Stimulated activated CD4-positive, alpha-beta T cell treated with anti-CD3 and anti-CD28 coated beads, Interleukin-4, amount 100 ng/mL, for 48 hours (primary cell): ENCODE measurements at regions not wholly inside any gene's neighbourhood (a gene's known extent, or its start where the extent isn't known, plus 50 kb on each side); places are given as distances from the start of the nearest gene placed in this dataset.
A peak's percentile ranks its signal among the peaks of the same experiment; 100 is the strongest.
"Not testable (repeated sequence)": the region's sequence is repeated elsewhere in the genome, so short reads cannot be mapped to it uniquely, and the experiment has no call there.

Experiments
- DNase-seq, 2 donors: peaks; one replicate each; pipeline ENCODE4 v3.0.0-alpha.2; 2020; ENCODE audit warnings: low read depth in 2 of 2

DNA sequence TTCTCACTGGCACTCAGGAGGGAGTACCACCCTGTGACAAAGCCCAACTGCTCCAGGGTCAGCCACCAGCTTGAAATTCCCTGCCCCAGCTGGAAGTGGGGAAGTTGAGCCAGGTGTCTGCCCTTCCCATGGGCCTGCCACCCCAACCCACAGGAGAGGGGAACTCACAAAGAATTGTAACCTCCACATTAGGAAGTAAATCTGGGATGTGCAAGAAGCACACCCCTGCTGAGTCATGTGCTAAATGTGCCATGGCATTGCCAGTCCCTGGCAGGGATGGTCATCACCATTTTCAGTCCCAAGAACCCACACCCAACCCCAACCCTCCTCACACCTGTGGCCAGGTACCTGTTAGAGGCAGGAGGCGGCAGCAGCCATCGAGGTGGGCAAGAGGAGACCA is 165.2 kb upstream of the THBS1 start:
- no peak for DNase-seq

DNA sequence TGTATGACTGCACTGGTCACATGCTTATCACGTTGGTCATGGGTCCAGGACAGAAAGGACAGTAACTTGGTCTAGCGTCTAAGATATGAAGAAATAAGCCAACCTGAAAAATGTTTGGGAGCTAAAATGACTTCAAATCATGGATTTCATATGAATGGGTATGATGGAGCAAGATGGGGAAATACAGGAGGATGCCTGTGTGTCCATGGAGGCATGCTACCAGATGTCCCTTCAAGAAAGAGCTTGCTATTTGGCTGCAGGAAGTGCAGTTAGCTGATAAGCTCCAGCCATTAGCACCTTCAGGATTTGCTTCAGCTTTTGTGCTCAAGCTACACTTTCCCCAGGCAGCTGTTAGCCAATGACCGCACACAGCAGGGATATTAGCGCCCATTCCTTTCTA is 164.6 kb upstream of the THBS1 start:
- DNase-seq: no peak

DNA sequence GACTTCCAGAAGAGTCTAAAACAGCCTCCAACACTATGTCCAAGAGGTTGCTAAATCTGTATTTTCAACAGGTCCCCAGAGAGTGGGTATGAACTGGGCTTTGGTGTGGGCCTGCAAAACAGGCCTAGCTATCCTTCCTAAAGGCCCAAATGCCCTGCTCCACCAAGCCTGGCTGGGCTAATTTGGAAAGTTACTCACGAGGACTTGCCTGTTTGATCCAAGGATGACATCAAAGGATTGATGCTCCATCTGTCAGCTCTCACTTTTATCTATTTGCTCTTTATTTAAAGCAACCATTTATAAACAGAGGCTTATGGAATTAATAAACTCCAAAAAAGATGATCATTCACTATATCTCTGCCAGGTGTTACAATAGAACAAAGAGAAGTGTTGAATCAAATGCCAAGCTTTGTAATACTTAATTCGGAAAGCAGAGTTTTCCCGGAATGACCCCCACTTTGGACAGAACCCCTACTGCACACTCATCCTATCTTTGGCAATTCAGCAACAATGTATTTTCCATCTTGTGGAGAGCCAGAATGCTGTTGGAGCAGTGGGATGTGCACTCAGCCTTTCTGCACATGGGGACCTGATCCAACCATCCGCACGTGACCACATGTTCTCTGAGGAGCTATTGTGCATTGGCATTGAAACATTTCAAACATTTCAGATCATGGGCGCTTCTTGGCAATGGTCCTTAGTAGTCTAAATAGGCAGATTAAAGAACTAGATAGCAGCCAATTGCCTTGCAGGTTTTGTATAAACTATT is 163.3 kb upstream of the THBS1 start:
- no peak for DNase-seq

DNA sequence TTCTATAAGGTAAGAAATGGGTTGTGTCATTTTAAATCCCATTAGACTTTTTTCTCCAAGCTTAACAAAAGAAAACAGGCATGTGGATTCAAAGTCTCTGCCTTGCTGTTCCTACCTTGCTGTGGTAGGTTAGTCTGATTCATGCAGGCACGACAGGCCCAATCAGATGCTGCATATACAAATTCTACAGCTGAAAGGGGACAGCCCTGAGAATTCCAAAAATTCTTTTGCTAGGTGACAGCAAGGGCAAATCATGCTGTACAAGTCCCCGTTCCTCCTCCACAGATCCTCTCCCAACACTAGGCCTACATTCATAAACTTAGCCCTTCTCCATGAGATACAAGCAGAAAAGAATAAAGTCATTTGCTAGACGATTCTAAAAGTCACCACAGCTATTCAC is 161.2 kb upstream of the THBS1 start:
- no peak for DNase-seq

DNA sequence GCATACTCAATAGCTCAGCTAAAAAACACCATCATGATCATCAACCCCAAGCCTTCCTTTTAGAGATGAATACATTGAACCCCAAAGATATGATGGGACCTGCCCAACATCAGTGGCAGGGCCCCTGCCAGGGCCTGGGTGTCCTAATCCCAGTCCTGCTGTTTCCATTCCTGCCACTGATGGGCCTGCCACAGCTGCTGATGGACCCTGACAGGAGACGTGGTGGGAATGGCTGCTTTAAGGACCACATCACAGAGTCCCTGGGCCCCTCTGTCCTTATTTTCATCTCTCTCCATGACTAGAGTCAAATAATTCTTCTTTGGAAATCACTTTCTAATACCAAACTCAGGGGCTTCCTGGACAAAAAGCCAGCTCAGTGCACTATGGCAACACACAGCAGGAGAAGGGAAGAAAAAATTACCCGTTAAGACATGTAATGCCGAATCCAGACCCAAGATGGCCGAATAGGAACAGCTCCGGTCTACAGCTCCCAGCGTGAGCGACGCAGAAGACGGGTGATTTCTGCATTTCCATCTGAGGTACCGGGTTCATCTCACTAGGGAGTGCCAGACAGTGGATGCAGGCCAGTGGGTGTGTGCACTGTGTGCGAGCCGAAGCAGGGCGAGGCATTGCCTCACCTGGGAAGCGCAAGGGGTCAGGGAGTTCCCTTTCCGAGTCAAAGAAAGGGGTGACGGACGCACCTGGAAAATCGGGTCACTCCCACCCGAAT is 160.6 kb upstream of the THBS1 start:
- not testable (repeated sequence) for DNase-seq

DNA sequence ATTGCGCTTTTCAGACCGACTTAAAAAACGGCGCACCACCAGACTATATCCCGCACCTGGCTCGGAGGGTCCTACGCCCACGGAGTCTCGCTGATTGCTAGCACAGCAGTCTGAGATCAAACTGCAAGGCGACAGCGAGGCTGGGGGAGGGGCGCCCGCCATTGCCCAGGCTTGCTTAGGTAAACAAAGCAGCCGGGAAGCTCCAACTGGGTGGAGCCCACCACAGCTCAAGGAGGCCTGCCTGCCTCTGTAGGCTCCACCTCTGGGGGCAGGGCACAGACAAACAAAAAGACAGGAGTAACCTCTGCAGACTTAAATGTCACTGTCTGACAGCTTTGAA is 160.1 kb upstream of the THBS1 start:
- DNase-seq: not testable (repeated sequence)

DNA sequence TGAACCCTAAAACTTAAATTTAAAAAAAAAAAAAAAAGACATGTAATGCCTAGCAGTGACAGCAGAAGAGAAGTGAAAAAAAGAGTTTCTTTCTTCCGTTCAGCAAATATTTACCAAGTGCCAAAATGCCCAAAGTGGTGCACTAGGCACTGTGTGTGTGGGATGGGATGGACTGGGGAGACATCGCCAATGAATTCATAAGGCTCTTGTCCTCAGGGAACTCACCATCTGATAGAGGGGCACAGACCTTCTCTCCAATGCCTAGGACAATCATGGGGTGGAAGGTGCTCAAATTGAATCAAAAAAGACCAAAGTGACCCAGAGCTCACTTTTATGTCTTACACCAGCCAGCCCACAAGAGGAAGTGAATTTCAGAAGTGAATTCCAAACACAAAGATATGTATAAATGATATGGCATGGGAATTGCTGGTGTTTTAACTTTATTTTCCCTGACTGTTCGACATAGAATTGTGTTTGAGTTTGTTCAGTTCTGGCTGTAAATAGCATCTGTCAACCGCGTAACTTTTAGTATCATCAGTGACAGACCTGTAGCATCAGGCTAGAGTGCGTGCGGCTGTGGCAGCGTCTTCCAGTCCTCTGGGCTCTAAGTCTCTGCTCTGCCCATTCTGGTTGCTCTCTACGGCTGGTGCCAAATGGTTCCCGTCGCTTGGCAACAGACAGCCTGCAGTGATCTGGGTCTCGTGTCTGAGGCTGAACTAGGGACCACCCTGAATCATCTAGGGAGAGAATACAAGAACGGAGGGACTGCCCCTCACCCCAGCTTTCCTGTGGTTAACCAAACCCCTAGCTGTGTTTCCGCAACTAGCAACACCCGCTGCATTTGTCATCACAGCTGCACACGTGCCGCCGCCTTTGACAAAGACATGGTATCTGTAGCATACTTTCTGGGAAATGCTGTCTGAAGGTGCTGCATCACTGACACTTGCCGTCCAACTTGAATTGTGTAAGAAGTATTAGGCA is 154.0 kb upstream of the THBS1 start:
- DNase-seq: peak; percentile 57 to 67

DNA sequence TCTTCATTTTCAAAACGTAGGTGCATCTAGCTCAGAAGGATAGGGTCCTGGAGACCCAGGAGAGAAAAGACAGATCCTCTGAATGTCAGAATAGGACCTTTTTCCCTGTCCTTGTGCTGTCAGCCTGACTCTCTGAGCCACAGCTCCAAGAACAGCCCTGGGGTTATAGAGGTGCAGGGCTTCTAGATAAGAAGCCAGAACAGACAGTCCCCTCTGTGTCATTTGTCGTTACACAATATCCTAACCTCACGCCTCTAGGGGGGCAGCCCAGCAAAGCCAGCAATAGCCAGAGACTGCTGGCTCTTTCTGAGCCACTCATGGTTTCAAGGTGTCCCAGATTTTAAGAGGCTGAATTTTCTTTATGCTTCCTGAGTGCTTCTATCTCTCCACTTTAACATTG is 153.2 kb upstream of the THBS1 start:
- no peak for DNase-seq

DNA sequence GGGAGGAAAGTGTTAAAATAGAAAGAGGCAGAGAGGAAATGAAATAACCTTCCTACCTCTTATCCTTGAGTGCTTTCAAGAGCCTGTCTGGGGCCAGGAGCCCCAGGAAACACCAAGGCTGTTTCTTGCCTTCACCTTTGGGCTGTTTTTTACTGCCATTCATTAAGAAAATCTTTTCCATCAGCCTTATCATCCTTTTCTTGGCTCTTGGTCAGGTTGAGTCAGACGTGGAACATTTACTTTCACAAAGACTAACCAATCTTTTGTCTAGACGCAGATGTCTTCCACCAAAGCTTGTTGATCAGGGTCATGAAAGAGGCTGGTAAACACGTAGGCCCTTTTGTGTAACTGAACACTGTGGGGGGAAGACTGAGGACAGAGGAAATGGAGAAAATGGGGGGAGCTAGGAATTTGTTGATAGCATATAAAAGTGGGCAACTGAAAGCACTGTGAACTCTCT is 151.0 kb upstream of the THBS1 start:
- no peak for DNase-seq

DNA sequence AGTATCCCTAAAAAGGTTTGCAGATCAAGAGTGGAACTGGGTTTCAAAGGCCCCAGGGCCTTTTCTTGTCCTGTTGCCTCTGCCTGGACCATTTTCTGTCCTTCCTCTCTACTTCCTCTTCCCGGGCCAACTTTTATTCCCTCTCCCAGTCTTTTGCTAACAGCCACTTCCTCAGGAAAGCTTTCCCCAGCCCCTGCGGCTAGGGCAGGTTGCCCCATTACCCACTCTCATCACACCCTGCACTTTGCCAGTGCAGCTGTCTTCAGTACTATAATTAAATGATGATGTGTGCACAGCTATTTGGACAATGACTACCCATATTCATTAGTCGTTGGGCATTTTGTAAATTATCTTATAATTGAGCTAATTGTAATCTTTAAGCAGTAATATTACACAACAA is 150.5 kb upstream of the THBS1 start:
- DNase-seq: no peak

DNA sequence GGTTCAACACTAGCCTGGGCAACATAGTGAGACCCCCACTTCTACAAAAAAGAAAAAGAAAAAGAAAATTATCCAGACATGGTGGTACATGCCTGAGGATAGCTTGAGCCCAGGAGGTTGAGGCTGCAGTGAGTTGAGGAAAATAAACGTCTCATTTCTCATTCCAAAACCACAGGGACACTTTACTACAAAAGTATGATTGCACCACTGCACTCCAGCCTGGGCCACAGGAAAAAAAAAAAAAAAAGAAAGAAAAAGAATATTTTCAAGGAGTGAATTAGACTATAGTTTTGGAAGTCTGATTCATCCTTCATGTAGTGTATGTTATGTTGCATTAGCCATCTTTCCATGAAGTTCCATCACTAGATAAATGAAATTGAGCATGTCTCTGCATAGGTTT is 149.5 kb upstream of the THBS1 start:
- no peak for DNase-seq

DNA sequence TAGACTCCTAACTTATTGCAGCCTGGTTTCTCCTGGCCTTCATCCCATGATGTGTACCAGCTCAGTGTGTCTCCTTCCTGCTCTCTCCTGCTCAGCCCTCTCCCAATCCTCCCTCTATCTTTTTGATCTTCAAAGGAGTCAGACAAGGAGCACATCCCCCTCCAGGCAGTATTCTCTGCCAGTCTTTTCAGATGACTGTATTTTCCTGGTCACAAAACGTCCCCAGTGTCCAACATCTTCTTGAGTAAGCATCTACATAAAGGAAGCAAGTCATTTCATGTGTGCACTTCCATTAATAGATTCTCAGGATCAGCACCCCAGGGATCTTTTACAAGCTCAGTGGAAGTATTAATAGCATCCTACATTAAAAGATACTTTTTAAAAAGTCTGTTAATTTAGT is 148.9 kb upstream of the THBS1 start:
- no peak for DNase-seq

DNA sequence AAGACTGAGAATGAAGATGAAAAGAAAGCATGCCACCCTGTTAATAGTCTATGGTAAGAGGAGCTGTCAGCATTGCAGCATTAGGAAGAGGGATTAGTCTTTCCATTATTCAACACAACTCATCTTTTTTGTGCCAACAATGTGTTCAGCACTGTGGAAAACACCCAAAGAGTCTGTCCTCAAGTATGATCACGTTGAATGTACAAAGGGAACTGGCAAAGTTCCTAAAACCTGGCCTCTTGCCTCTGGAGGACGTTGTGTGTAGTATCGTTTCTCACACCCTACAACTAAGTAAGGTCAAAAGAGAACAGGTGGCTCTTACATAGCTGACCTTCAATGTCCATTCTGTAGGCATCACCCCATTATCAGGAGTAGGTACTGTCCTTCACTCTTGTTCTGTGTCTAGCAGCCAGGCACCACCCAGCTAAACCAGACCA is 147.9 kb upstream of the THBS1 start:
- no peak for DNase-seq

DNA sequence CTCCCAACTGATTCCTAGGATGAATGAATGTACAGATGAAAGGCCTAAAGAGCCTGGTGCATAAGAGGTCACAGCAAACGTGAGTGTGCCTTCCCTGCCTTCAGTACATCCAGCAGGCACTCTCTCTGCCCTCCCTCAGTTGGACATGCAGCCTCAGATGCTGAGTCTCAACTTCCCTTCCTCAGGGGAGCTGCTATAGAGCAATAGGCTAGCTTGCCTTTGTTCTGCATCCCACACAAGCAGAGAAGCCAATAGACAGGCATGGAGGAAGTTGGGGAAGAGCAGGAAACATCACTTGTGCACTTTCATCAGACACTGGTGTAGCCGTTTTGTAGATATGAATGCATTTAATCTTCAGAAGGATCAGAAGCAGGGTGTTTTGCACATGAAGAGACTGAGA is 147.5 kb upstream of the THBS1 start:
- DNase-seq: no peak

DNA sequence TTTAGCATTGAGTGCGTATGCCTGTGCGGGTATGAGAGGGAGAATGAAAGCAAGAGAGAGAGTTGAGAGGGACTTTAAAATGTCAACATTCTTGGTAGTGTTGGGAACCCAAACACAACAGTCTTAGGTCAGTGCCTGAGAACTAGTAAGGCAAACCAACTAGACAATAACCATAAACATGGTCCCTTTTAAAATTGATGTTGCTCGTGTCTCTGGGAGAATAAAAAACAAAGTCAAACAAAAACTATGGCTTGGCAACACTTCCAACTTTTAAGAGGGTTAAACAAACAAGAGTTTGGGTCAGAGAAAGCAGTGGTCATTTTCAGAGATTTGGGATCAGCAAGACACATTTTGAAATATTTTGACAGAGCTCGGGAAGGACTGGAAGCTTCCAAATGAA is 146.7 kb upstream of the THBS1 start:
- no peak for DNase-seq

DNA sequence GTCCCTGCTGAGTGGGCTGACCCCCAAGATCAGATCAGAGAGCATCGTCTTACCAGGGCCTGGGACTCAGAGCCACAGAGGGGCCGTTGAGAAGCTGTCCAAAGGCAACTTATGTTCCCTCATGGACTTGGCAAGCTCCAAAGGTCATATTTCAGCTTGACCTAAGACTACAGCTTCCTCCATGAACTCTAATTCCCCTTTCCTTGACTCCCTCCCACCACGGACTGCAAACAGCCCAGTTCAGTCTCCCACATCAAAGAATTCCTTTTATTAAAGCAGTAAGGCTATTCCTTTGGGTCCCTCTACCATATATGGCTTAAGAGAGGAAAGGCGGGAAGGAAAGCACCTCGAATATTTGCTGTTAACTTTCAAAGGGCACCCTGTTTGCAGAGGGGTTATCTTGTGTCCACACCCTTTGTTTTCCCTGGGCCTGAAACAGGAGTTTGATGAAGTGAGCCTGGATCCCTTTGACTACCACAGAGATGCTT is 146.1 kb upstream of the THBS1 start:
- DNase-seq: no peak

DNA sequence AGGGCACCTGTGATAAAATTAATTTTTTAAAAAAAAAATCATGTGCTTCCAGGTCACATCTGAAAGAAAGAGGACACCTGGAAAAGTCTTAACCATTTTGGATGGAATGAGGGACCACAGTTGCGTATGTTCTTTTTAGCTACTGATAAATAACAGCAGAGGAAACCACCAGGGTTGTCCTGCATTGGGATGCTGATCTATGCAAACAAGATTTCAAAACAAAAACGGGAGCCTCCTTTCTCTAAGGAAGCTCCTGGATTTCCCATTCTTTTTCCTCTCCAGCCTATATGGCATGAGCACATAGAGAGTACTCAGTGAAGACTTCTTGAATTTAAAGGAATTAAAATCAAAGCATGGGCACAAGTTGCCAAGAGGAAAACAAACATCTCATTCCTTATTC is 145.6 kb upstream of the THBS1 start:
- DNase-seq: no peak

DNA sequence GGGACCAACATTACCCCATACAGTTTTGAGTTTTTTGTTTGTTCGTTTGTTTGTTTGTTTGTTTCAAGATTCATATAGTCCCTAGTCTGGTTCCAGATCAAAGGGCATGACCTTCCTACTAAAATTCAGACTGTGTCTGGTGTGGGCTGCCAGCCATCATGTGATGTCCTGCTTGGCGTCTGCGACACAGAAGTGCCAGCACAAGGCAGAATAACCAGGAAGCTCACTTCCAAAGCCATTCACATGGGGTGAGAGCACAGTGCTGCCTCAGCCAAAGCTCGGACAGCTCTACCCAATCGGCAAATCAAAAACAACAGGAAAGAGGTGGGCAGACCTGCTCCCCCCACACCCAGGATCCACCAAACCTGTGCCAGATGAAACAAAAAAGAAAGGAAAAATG is 142.6 kb upstream of the THBS1 start:
- DNase-seq: no peak

DNA sequence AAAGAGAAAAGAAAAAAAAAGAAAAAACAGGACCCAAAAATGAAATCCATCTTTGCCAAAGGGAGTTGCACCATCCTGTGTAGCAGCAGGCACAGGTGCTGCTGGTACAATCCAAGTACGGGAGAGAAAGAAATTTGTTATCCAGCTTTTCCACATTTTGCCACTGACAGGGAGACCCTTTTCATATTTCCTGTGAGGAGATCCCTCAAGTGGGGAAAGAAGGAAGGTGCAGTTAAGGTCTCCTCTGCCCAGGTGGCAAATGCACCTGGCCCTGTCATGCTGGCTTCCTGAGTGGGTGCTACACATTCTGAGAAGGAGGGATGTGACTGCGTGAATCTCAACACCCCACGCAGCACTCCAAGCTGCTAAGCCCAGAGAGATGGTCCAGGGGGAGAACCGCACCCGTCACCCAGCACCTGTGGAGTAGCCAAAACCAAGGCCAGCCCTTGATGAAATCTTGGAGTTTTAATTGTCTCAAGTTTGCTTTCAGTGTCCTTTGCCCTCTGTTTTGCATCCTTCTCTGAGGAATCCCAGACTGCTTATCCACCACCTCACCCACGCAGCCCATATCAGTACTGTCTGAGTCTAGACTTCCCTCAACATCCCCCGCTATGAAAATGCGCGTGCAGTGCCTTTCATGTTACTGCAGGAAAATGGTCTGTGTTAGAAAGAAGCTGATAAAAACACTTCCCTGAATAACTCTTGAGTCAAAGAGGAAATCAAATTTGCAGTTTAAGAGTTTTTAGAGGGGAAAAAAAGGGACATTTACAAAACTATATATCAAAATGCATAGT is 141.9 kb upstream of the THBS1 start:
- DNase-seq: no peak

DNA sequence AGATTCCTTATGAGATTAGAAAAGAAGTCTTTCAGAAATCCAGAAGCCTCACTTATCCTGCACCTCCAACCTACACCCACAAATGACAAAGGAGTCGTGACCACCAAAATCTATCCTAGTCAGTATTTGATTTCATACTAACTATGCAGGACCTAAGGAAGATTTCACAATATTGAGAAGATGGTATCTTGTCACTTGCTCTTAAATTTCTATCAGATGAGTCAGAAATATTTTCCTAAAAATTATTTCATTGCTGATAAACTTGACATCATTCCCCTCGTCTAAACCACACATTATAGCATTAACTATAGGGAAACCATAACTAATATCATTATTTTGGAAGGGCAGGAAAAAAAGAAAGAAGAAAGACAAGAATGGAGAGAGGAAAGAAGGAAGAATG is 138.0 kb upstream of the THBS1 start:
- DNase-seq: no peak

DNA sequence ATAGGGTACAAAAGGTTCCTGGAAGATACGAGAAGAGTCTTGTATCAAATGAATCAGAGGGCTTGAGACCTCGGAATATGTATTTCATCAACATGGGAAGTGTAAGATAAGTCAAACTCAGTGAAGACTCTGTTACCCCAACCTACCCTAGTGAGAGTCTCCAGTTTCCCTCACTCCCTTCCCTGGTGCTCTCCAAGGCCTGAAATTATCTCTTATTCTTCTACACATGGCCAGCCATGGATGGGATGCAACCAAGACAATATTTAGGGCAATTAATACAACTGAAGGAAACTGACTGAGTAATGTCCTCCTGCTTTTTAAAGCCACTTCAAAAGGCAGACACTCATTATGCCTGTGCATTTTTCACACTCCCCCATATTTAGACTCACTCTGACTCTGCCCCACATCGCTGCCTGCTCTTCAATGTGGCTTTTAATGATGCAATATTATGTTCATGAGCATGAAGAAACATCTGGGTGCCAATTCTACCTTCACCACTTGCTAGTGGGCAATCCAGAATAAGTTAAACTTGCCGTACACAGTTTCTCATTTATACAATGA is 137.1 kb upstream of the THBS1 start:
- no peak for DNase-seq
